ENCODE measurements at regions not wholly inside any gene's neighbourhood (a gene's known extent, or its start where the extent isn't known, plus 50 kb on each side); places are given as distances from the start of the nearest gene placed in this dataset.
"Not testable (repeated sequence)": the region's sequence is repeated elsewhere in the genome, so short reads cannot be mapped to it uniquely, and the experiment has no call there.

DNA sequence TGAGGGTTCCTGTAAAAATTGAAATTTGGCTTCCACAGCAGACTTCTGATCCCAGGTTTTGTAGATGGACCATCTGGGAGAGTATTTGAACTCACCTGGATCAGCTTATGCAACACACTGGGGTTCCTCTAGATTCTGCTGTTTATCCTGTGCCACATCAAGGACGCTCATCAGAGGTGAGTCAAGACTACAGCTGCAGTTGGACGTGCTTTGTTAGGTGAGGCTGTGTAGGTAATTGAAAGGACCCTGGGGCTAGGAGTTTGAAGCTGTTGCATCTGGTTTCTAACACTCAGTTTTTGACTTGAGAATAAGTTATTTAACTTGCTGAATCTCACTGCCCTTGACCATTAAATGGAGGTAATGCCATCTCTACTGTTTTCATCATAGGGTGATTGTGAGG lies 394.2 kb downstream of the EDEM1 start:
- no peaks in the 10 kb centered on the region for H3K36me3 Mint-ChIP-seq (ENCODE audit: insufficient read depth)
- TF ChIP-seq, protein P1, sequence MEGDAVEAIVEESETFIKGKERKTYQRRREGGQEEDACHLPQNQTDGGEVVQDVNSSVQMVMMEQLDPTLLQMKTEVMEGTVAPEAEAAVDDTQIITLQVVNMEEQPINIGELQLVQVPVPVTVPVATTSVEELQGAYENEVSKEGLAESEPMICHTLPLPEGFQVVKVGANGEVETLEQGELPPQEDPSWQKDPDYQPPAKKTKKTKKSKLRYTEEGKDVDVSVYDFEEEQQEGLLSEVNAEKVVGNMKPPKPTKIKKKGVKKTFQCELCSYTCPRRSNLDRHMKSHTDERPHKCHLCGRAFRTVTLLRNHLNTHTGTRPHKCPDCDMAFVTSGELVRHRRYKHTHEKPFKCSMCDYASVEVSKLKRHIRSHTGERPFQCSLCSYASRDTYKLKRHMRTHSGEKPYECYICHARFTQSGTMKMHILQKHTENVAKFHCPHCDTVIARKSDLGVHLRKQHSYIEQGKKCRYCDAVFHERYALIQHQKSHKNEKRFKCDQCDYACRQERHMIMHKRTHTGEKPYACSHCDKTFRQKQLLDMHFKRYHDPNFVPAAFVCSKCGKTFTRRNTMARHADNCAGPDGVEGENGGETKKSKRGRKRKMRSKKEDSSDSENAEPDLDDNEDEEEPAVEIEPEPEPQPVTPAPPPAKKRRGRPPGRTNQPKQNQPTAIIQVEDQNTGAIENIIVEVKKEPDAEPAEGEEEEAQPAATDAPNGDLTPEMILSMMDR (IDR thresholded peaks at IDR 0.05; ENCODE audit: unreplicated experiment) = no peak
- DNase-seq (ENCODE audit: low spot score, unreplicated experiment) = no peak
- H3K9me3 Mint-ChIP-seq (ENCODE audit: low read depth) = no peaks in the 10 kb centered on the region
- H3K4me1 Mint-ChIP-seq (ENCODE audit: low read depth) = no peaks in the 10 kb centered on the region
- no peak overlapping the region for H3K27ac Mint-ChIP-seq
- H3K27me3 Mint-ChIP-seq = no peaks in the 10 kb centered on the region
- H3K4me3 Mint-ChIP-seq (ENCODE audit: low read depth) = no peak overlapping the region

DNA sequence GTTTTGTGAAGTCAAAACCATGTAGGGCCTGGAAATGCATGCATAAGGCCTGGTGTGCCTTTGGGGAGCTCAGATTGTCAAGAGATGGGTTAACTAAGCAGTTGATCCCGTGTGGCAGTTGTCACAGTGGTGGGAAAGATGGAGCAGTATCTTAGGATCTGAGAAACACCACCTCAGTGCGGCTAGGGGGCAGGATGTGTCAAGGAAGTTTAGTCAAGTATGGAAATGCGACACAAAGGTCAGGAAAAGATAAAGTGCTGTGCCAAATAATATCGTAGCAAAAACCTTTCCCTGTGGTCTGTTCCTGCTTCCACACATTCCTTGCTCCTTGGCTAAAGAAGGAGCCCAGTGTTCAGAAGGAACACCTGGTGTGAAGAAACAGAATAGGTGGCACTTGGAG lies 396.4 kb downstream of the EDEM1 start:
- DNase-seq (ENCODE audit: low spot score, unreplicated experiment) = no peak
- TF ChIP-seq, protein P1 (IDR thresholded peaks at IDR 0.05; ENCODE audit: unreplicated experiment) = no peak
- H3K27me3 Mint-ChIP-seq = no peaks in the 10 kb centered on the region
- no peaks in the 10 kb centered on the region for H3K9me3 Mint-ChIP-seq (ENCODE audit: low read depth)
- no peaks in the 10 kb centered on the region for H3K4me1 Mint-ChIP-seq (ENCODE audit: low read depth)
- H3K36me3 Mint-ChIP-seq (ENCODE audit: insufficient read depth) = no peaks in the 10 kb centered on the region
- H3K27ac Mint-ChIP-seq = no peak overlapping the region
- no peak overlapping the region for H3K4me3 Mint-ChIP-seq (ENCODE audit: low read depth)

DNA sequence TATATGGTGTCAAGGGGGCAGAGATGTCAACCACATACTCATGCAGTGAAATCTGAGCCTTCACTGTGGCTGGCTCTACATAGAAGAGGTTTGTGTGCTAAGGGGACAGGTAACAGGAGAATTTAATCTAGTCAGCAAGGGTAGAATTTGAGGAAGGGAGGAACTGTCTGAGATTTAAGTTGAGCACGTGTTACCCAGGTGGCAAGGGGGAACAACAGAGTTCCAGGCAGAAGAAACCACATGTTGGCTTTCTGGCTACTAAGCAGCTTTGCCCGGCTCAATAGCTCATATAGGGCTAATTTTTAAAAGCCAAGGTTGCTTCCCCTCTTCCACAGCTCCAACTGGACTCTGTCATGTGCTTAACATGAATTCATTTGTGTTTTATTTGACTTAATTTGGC lies 397.6 kb downstream of the EDEM1 start:
- no peaks in the 10 kb centered on the region for H3K9me3 Mint-ChIP-seq (ENCODE audit: low read depth)
- H3K4me1 Mint-ChIP-seq (ENCODE audit: low read depth) = no peaks in the 10 kb centered on the region
- H3K4me3 Mint-ChIP-seq (ENCODE audit: low read depth) = no peak overlapping the region
- H3K27me3 Mint-ChIP-seq = no peaks in the 10 kb centered on the region
- no peak for DNase-seq (ENCODE audit: low spot score, unreplicated experiment)
- H3K27ac Mint-ChIP-seq = no peak overlapping the region
- TF ChIP-seq, protein P1 (IDR thresholded peaks at IDR 0.05; ENCODE audit: unreplicated experiment) = no peak
- H3K36me3 Mint-ChIP-seq (ENCODE audit: insufficient read depth) = no peaks in the 10 kb centered on the region

DNA sequence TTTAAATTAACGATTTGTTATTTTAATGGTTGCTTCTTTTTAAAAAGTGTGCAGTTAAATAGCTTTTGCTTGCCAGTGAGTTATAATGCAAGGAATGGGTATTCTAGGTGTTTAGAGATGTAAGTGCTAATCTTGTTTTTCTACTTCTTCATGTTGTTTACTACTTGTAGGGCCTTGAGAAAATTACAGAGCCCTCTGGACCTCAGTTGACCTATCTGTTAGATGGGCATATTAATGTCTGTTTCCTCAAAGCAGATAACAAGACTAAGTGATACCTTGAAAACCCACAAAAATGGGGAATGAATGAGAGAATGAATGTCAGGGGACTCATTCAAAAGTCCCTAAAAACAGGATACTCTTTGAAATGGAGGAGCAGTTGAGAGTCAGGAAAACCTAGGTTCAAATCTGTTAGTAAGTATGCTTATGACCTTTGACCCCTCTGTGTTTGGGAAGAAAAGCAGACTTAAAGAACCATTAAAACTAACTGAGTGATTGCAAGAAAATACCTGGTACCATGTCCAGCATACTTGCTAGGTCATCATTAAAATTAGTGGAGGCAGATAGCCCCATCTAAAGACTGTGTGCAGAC lies 419.5 kb downstream of the EDEM1 start:
- H3K27me3 Mint-ChIP-seq = no peaks in the 10 kb centered on the region
- DNase-seq (ENCODE audit: low spot score, unreplicated experiment) = no peak
- TF ChIP-seq, protein P1 (IDR thresholded peaks at IDR 0.05; ENCODE audit: unreplicated experiment) = no peak
- no peak overlapping the region for H3K4me3 Mint-ChIP-seq (ENCODE audit: low read depth)
- no peak overlapping the region for H3K27ac Mint-ChIP-seq
- no peaks in the 10 kb centered on the region for H3K36me3 Mint-ChIP-seq (ENCODE audit: insufficient read depth)
- peaks cover 17% of the 10 kb centered on the region for H3K9me3 Mint-ChIP-seq (ENCODE audit: low read depth)
- no peaks in the 10 kb centered on the region for H3K4me1 Mint-ChIP-seq (ENCODE audit: low read depth)

DNA sequence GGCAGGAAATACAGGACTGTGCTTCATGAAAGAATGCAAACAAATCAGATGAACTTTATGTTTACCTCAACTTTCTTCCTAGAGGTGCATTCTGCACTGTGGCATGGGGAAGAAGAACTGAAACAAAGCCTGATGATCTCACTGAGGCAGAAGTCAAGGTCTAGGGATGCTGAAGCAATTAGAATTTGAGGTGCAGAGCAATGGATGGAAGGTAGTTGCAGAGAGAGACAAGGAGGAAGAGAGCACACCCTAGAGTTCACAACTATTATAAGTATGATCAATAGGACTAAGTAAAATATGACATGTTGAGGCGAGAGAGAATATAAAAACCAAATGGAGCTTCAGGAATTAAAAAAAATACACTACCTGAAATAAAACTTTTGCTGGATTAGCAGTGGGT lies 420.1 kb downstream of the EDEM1 start:
- Mint-ChIP-seq H3K9me3 (ENCODE audit: low read depth) (peaks cover 11% of the 10 kb centered on the region), H3K36me3 (ENCODE audit: insufficient read depth) (no peaks in the 10 kb centered on the region), H3K4me1 (ENCODE audit: low read depth) (no peaks in the 10 kb centered on the region), H3K4me3 (ENCODE audit: low read depth) (no peak overlapping the region), H3K27ac (no peak overlapping the region), H3K27me3 (no peaks in the 10 kb centered on the region)
- TF ChIP-seq, protein P1 (IDR thresholded peaks at IDR 0.05; ENCODE audit: unreplicated experiment) = no peak
- no peak for DNase-seq (ENCODE audit: low spot score, unreplicated experiment)

DNA sequence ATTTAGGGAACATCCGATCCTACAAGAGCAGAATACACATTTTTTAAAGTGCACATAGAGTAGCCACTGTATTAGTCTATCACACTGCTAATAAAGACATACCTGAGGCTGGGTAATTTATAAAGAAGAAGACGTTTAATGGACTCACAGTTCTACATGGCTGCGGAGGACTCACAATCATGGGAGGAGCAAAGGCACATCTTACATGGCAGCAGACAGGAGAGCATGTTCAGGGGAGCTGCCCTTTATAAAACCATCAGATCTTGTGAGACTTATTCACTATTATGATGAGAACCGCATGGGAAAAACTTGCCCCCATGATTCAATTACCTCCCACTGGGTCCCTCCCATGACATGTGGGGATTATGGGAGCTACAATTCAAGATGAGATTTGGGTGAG lies 421.5 kb downstream of the EDEM1 start:
- not testable (repeated sequence) for H3K27ac Mint-ChIP-seq; H3K4me3 Mint-ChIP-seq (ENCODE audit: low read depth); H3K4me1 Mint-ChIP-seq (ENCODE audit: low read depth); DNase-seq (ENCODE audit: low spot score, unreplicated experiment); H3K9me3 Mint-ChIP-seq (ENCODE audit: low read depth); H3K36me3 Mint-ChIP-seq (ENCODE audit: insufficient read depth); H3K27me3 Mint-ChIP-seq
